B cell (primary cell): ENCODE measurements at regions not wholly inside any gene's neighbourhood (a gene's known extent, or its start where the extent isn't known, plus 50 kb on each side); places are given as distances from the start of the nearest gene placed in this dataset.

ENCODE experiments used
- ATAC-seq: fragments of 200-7000 bp; cut with Tn5 transposase; one replicate; pipeline ENCODE4 v1.10.0; 2021; ENCODE audit warnings: low read depth, mild to moderate bottlenecking, moderate number of reproducible peaks, moderate library complexity
- CTCF ChIA-PET: fragments of 350-600 bp; sonication (Branson Sonifier 250); formaldehyde crosslinking; loops from one replicate; lab custom pipeline; 2021; ENCODE audit warnings: antibody characterized with exemption, inconsistent platforms; lab: Charles Lee
- POLR2A ChIA-PET: fragments of 350-600 bp; sonication (Branson Sonifier 250); formaldehyde crosslinking; loops from one replicate; lab custom pipeline; 2021; ENCODE audit warnings: antibody characterized with exemption; lab: Charles Lee
- DNase-seq: peaks from one replicate; pipeline ENCODE4 v3.0.0; 2013
- H2AFZ ChIP-seq: 2 replicates; pipeline ENCODE4 v1.6.1; 2012; ENCODE audit warnings: mild to moderate bottlenecking, low read depth, low read length; ENCODE audit not compliant: insufficient read depth, poor library complexity, severe bottlenecking
- H3K27ac ChIP-seq, 2 donors: 1 replicate in 1 of 2; 2 replicates in 1 of 2; pipeline ENCODE4 v1.5.1; 2012 to 2013; ENCODE audit warnings: low read length in 2 of 2, mild to moderate bottlenecking in 2 of 2, moderate library complexity in 1 of 2
- H3K27me3 ChIP-seq, 4 experiments: fragments of 200-600 bp in 1 of 4; sonication (generic) in 1 of 4; replicated peaks in 1 of 4; 1 replicate in 2 of 4; 2 replicates in 2 of 4; pipeline versions ENCODE4 v1.6.1 to v1.7.0; 2013 to 2016; ENCODE audit warnings: low read length in 3 of 4, mild to moderate bottlenecking in 2 of 4, mixed read lengths in 1 of 4, moderate library complexity in 1 of 4; ENCODE audit not compliant: insufficient read depth in 4 of 4, control insufficient read depth in 3 of 4; ENCODE audit errors: control extremely low read depth in 1 of 4
- H3K36me3 ChIP-seq, 2 experiments: replicated peaks in 1 of 2; 1 replicate in 1 of 2; 2 replicates in 1 of 2; pipeline versions ENCODE4 v1.6.1 to v1.7.1; 2013; ENCODE audit warnings: low read length in 1 of 2; ENCODE audit not compliant: insufficient read depth in 2 of 2, control insufficient read depth in 1 of 2; ENCODE audit errors: control extremely low read depth in 1 of 2, extremely low read depth in 1 of 2
- H3K4me1 ChIP-seq, 2 donors: fragments of 200-600 bp in 1 of 2; sonication (generic) in 1 of 2; 1 replicate in 1 of 2; 2 replicates in 1 of 2; pipeline versions ENCODE4 v1.5.1 to v1.6.1; 2013 to 2017; ENCODE audit warnings: low read length in 2 of 2; ENCODE audit not compliant: control insufficient read depth in 2 of 2, insufficient read depth in 2 of 2
- H3K4me2 ChIP-seq: replicated peaks from 2 replicates; pipeline ENCODE3; 2012; ENCODE audit warnings: mild to moderate bottlenecking, low read depth, low read length; ENCODE audit not compliant: poor library complexity, severe bottlenecking
- H3K4me3 ChIP-seq, 5 experiments: fragments of 200-600 bp in 1 of 5; sonication (generic) in 1 of 5; 1 replicate in 3 of 5; 2 replicates in 2 of 5; pipeline versions ENCODE4 v1.5.1 to v1.7.0; 2011 to 2016; ENCODE audit warnings: low read length in 4 of 5, mild to moderate bottlenecking in 4 of 5, low read depth in 2 of 5, control low read depth in 1 of 5, moderate library complexity in 1 of 5; ENCODE audit not compliant: insufficient read depth in 1 of 5; ENCODE audit errors: control extremely low read depth in 1 of 5, extremely low read depth in 1 of 5
- H3K79me2 ChIP-seq: fragments of 200-600 bp; sonication (generic); one replicate; pipeline ENCODE4 v1.6.0; 2016; ENCODE audit warnings: low read length; ENCODE audit not compliant: control insufficient read depth, insufficient read depth
- H3K9ac ChIP-seq: fragments of 200-600 bp; sonication (generic); 2 replicates; pipeline ENCODE4 v1.6.1; 2017; ENCODE audit warnings: mild to moderate bottlenecking, low read length, moderate library complexity
- H3K9me3 ChIP-seq, 3 donors: one replicate each; pipeline versions ENCODE4 v1.6.1 to v1.7.1; 2013; ENCODE audit warnings: low read length in 2 of 3; ENCODE audit not compliant: control insufficient read depth in 2 of 3, insufficient read depth in 1 of 3; ENCODE audit errors: control extremely low read depth in 1 of 3
- H4K20me1 ChIP-seq: 2 replicates; pipeline ENCODE4 v1.6.0; 2012; ENCODE audit warnings: mild to moderate bottlenecking, low read length; ENCODE audit not compliant: insufficient read depth, control insufficient read depth, poor library complexity, severe bottlenecking
- H3K27ac Mint-ChIP-seq: one replicate; pipeline ENCODE4 v1.8.0; 2021; ENCODE audit warnings: mixed read lengths
- H3K27me3 Mint-ChIP-seq: one replicate; pipeline ENCODE4 v1.8.0; 2021; ENCODE audit warnings: mixed read lengths
- H3K4me1 Mint-ChIP-seq: one replicate; pipeline ENCODE4 v1.8.0; 2021; ENCODE audit warnings: mixed read lengths
- H3K4me3 Mint-ChIP-seq: one replicate; pipeline ENCODE4 v1.8.0; 2021; ENCODE audit warnings: mixed read lengths
- H3K9me3 Mint-ChIP-seq: one replicate; pipeline ENCODE4 v1.8.0; 2022; ENCODE audit warnings: mixed read lengths; ENCODE audit not compliant: insufficient read depth
- CTCF ChIP-seq: fragments of 200-600 bp; IDR thresholded peaks from one replicate; pipeline ENCODE4 v1.8.0; 2022; ENCODE audit warnings: antibody characterized with exemption, mild to moderate bottlenecking
- EZH2 ChIP-seq: IDR thresholded peaks from 2 replicates; pipeline ENCODE4 v1.6.1; 2012; ENCODE audit warnings: borderline replicate concordance, low read depth, mild to moderate bottlenecking, moderate library complexity, low read length; ENCODE audit not compliant: insufficient read depth, poor library complexity, severe bottlenecking
- WGBS: methylation state at CpG from one replicate; pipeline ENCODE4 v1.1.5; 2013; ENCODE audit warnings: missing lambda C conversion rate; ENCODE audit not compliant: insufficient coverage; 5-methylcytosine and 5-hydroxymethylcytosine counted together
- intact Hi-C: fragments of 100-400 bp; cut with micrococcal nuclease; formaldehyde crosslinking; loops from one replicate; pipeline ENCODE4 v1.10.0; 2022

GRCh38 chr12:38132139-38132538 lies 184.4 kb upstream of the ALG10B start:
- Histone ChIP-seq H3K9me3 (peaks cover 0 to 3% (median 0%) of the 10 kb centered on the region in 3 donors), H3K9ac (no peak overlapping the region), H3K27ac (no peak overlapping the region), H3K27me3 (no peaks in the 10 kb centered on the region), H3K79me2 (no peaks in the 10 kb centered on the region), H3K4me2 (no peak overlapping the region), H3K4me3 (no peak overlapping the region), H3K36me3 (no peaks in the 10 kb centered on the region), H3K4me1 (no peaks in the 10 kb centered on the region), H4K20me1 (no peaks in the 10 kb centered on the region), H2AFZ (no peak overlapping the region)
- intact Hi-C loops = no loop called here
- DNase-seq (no peak), ATAC-seq (no peak)
- Mint-ChIP-seq H3K27ac (no peak overlapping the region), H3K4me3 (no peak overlapping the region), H3K9me3 (no peaks in the 10 kb centered on the region), H3K4me1 (no peaks in the 10 kb centered on the region), H3K27me3 (no peaks in the 10 kb centered on the region)
- ChIA-PET POLR2A (no interaction called here), CTCF (no interaction called here)
- no peak for TF ChIP-seq EZH2
- no peak for TF ChIP-seq CTCF
- 53% methylated on average over 2 of the region's 2 CpGs for WGBS

- intact Hi-C loops = no loop called here
- Histone ChIP-seq H4K20me1 (no peaks in the 10 kb centered on the region), H2AFZ (no peak overlapping the region), H3K27me3 (peaks cover 0 to 9% (median 2%) of the 10 kb centered on the region in 4 experiments), H3K36me3 (no peaks in the 10 kb centered on the region), H3K9me3 (peaks cover 0 to 27% (median 0%) of the 10 kb centered on the region in 3 donors), H3K9ac (no peak overlapping the region), H3K4me1 (peaks cover 4 to 10% of the 10 kb centered on the region in 2 donors), H3K4me2 (no peak overlapping the region), H3K79me2 (no peaks in the 10 kb centered on the region), H3K4me3 (no peak overlapping the region), H3K27ac (no peak overlapping the region)
- ChIA-PET POLR2A (no interaction called here), CTCF (interaction anchor here (1.0 to 2.1 kb wide), 4 partner anchors 178 to 1135 kb away, joined by 3 to 7 read pairs (median 4); partner anchors contain the start of gene ALG10B)
- Mint-ChIP-seq H3K4me3 (no peak overlapping the region), H3K4me1 (peaks cover 7% of the 10 kb centered on the region), H3K9me3 (no peaks in the 10 kb centered on the region), H3K27ac (no peak overlapping the region), H3K27me3 (peaks cover 7% of the 10 kb centered on the region)
- TF ChIP-seq CTCF (no peak), EZH2 (no peak)
- 92% methylated on average over 9 of the region's 12 CpGs for WGBS
- no peak for DNase-seq
- no peak for ATAC-seq
These were observed 179.3 kb upstream of the ALG10B start for GRCh38 chr12:38137287-38137686.
